ENCODE measurements at regions not wholly inside any gene's neighbourhood (a gene's known extent, or its start where the extent isn't known, plus 50 kb on each side); places are given as distances from the start of the nearest gene placed in this dataset.

DNA sequence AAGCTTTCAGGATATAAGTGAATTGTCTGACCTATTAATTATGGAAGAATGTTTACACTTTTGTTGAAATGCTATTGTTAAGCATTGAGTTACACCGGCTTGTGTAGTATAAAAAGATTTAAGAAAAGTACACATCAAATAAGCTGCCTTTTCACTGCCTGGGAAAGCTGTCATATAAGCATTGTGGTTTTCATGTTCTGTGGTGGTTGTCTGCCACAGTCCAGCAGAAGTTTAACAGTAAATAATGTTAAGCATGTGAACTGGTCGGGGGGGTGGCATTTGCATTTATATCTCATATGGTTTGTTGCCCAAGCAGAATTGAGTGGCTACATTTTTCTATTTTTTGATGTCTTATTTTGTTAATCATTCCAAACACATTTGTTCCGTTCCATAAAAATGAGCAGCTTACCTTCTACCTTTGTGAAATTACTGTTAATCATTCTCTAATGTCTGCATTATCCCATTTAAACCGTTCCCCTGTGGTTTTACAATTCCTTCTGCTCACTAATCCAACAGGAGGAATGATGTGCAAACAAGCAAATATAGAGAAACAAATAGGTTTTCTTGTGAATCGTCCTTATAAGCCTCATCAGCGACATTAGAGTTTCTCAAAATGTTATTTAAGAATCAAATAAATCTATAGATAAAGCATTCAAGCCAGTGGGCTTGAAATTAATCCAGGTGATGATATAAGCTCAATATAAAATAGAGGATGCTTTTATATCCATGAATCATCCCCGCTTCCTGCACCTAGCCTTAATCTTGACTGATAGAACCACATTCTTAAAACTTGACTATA is 160.8 kb upstream of the SAMSN1 start:
- Histone ChIP-seq H3K27me3 (no peaks in the 10 kb centered on the region), H3K4me1 (peaks cover 0 to 4% (median 0%) of the 10 kb centered on the region in 3 donors), H3K36me3 (no peaks in the 10 kb centered on the region), H3K27ac (no peak overlapping the region), H3K4me3 (no peak overlapping the region), H3K9me3 (no peaks in the 10 kb centered on the region)
- DNase-seq (no peak), ATAC-seq (no peak), FAIRE-seq (no peak)
- intact Hi-C loops (cut with DNase I), result no loop called here
- no peak for TF ChIP-seq CTCF (IDR thresholded peaks at IDR 0.05)
- 52 to 53% methylated on average over 7 of the region's 7 CpGs for WGBS, 2 donors

DNA sequence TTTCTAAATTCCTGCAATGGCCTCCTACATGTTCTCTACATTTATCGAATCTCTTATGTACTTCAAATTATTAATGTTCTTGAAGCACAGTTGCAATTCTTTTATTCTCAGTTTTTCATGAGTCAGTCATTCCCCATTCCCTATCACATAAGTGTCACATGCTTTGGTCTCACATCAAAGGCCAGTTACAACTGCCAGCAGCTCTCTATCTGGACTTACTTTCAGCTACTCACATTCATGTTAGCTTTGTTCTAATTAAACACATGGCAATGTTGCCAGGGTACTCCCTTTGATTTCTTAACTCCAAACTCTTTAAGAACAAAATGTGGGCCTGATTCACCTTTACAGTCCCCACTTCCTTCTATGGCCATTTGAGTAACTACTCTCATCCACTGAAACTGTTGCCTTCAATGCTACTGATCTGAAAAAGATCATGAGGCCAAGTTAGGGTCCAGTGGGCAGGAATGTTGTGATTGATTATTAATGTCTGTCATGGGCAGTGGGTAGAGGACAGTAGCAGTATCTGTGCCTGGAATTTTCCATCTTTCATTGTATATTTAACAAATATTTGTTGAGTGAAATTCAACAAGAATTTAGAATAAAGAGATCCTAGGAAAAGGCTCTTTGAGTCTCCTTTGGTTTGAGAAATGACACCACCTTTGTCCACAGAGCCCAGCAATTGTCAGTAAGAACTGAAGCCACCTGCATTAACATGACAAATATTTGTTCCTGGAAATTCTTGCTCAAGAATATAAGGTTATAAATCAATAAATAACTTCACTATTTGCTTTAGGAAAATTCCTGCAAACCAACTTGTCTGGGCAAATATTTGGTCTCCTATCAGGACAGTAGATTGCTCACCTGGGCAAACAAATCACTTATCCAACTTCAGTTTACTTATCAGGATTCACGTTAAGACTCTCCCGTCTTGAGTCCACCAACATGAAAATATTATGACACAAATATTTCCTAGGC is 153.6 kb upstream of the SAMSN1 start:
- 20 to 24% methylated on average over 3 of the region's 3 CpGs for WGBS, 2 donors
- peak; percentile 92 to 98 (median 94) for ATAC-seq
- intact Hi-C loops (cut with DNase I), result no loop called here
- Histone ChIP-seq H3K27me3 (no peaks in the 10 kb centered on the region), H3K4me3 (no peak overlapping the region), H3K36me3 (no peaks in the 10 kb centered on the region), H3K4me1 (peaks cover 0 to 15% (median 11%) of the 10 kb centered on the region in 3 donors), H3K27ac (peak overlapping the region in 3 of 4 donors; percentile 44 to 76 (median 67)), H3K9me3 (no peaks in the 10 kb centered on the region)
- DNase-seq, result peak in 3 of 6 donors; percentile 25 to 55 (median 37)
- no peak for FAIRE-seq
- no peak for TF ChIP-seq CTCF (IDR thresholded peaks at IDR 0.05)

DNA sequence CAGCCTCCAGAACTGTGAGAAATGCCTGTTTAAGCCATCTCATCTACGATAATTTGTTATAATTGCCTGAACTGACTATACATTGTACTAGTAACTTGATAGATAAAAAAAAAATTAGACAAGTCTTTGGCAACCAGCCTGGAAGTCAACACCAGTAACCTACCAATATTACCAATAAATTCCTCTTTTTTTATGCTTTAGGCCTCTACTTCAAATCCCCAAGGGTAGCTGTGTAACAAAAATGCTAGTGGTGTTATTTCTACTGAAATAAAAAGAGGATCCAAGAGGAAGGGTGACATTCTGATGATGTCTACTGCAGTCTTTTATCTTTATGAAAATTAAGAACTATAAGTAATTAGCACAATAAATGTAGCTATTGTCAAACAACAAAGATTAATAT is 151.7 kb upstream of the SAMSN1 start:
- no peak for TF ChIP-seq CTCF (IDR thresholded peaks at IDR 0.05)
- intact Hi-C loops (cut with DNase I), result no loop called here
- ATAC-seq (no peak), DNase-seq (no peak), FAIRE-seq (no peak)
- Histone ChIP-seq H3K27ac (no peak overlapping the region), H3K4me1 (peaks cover 0 to 15% (median 11%) of the 10 kb centered on the region in 3 donors), H3K36me3 (no peaks in the 10 kb centered on the region), H3K4me3 (no peak overlapping the region), H3K27me3 (no peaks in the 10 kb centered on the region), H3K9me3 (no peaks in the 10 kb centered on the region)
- 81 to 87% methylated on average over 1 of the region's 1 CpG for WGBS, 2 donors

DNA sequence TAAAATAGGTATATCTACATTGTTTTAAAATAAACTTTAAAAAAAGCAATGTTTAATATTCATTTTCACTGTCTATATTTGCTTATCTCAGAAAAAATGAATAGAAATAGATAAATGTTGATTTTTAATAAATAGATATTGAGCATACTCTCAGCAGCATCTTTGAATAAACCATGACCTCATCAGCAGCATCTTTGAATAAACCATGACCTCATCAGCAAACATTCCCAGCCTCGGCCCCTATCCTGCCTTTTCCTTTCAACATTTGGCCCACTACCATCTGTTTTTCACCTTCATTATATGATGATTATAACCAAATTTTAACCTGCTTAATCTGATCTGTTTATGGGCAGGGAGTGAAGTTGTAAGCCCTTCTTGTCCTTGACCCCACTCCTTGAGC is 148.7 kb upstream of the SAMSN1 start:
- FAIRE-seq (no peak), ATAC-seq (no peak), DNase-seq (no peak)
- Histone ChIP-seq H3K36me3 (no peaks in the 10 kb centered on the region), H3K27ac (no peak overlapping the region), H3K27me3 (no peaks in the 10 kb centered on the region), H3K4me3 (no peak overlapping the region), H3K4me1 (peaks cover 0 to 8% (median 7%) of the 10 kb centered on the region in 3 donors), H3K9me3 (no peaks in the 10 kb centered on the region)
- WGBS, 2 donors, result 80 to 82% methylated on average over 1 of the region's 1 CpG
- no peak for TF ChIP-seq CTCF (IDR thresholded peaks at IDR 0.05)
- intact Hi-C loops (cut with DNase I), result no loop called here

Measured in pancreas (tissue), 10 donors.